ENCODE measurements at regions not wholly inside any gene's neighbourhood (a gene's known extent, or its start where the extent isn't known, plus 50 kb on each side); places are given as distances from the start of the nearest gene placed in this dataset.

DNA sequence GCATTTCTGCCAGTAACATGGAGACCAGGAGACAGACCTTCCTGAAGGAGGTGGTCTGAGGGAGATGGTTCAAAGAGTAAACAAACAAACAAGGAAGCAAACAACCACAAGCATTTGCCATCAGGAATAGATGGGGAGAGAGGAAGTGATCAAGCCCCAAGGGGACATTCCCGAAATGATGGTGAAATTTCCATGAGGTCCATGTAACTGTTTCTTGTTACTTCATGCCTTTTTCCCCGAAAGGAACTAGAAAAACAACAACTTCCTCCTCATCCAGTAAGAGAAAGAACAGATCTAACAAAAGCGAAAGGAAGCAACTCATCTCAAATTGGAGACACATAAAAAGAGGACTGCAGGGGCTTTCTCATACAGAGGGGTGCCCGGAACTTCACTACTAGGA is 152.5 kb upstream of the ZNF32 start:
- Histone ChIP-seq H3K4me1 (peaks cover 0 to 19% (median 3%) of the 10 kb centered on the region in 12 donors), H3K4me3 (no peak overlapping the region), H3K36me3 (no peaks in the 10 kb centered on the region), H3K9me3 (no peaks in the 10 kb centered on the region), H3K27me3 (no peaks in the 10 kb centered on the region), H3K27ac (peak overlapping the region in 3 of 12 donors; percentile 2 to 72 (median 49))
- intact Hi-C loops (cut with DNase I), result no loop called here
- ATAC-seq, result peak in 1 of 4 donors; percentile 16
- 61 to 74% (median 66%) methylated on average over 4 of the region's 4 CpGs for WGBS, 4 donors
- DNase-seq, result no peak
- TF ChIP-seq POLR2A (IDR thresholded peaks at IDR 0.05) (no peak), CTCF (IDR thresholded peaks at IDR 0.05) (no peak)

GRCh38 chr10:43796781-43797180 is 148.1 kb upstream of the ZNF32 start:
- DNase-seq, result no peak
- no peak overlapping the region for H3K27ac ChIP-seq
- no peak overlapping the region for H3K4me3 ChIP-seq
- no peak for ATAC-seq
- TF ChIP-seq CTCF (IDR thresholded peaks at IDR 0.05) (no peak), POLR2A (IDR thresholded peaks at IDR 0.05) (no peak)
- H3K36me3 ChIP-seq, result no peaks in the 10 kb centered on the region
- peaks cover 0 to 6% (median 0%) of the 10 kb centered on the region in 12 donors for H3K4me1 ChIP-seq
- H3K27me3 ChIP-seq, result no peaks in the 10 kb centered on the region
- intact Hi-C loops (cut with DNase I), result loop anchor here in 2 of 10 donors (10.0 kb wide), 2 partner anchors 588 to 1058 kb away; partner anchors contain the start of gene CXCL12 (in 1 of the 2)
- H3K9me3 ChIP-seq, result no peaks in the 10 kb centered on the region

GRCh38 chr10:43795639-43796038 is 147.0 kb upstream of the ZNF32 start:
- TF ChIP-seq POLR2A (IDR thresholded peaks at IDR 0.05) (no peak), CTCF (IDR thresholded peaks at IDR 0.05) (no peak)
- H3K36me3 ChIP-seq, result no peaks in the 10 kb centered on the region
- H3K4me3 ChIP-seq, result no peak overlapping the region
- DNase-seq, result no peak
- H3K27me3 ChIP-seq, result no peaks in the 10 kb centered on the region
- H3K27ac ChIP-seq, result no peak overlapping the region
- no peaks in the 10 kb centered on the region for H3K9me3 ChIP-seq
- peaks cover 0 to 12% (median 0%) of the 10 kb centered on the region in 12 donors for H3K4me1 ChIP-seq
- intact Hi-C loops (cut with DNase I), result loop anchor here in 2 of 10 donors (10.0 kb wide), 2 partner anchors 589 to 1059 kb away; partner anchors contain the start of gene CXCL12 (in 1 of the 2)
- WGBS, 4 donors, result 92 to 99% (median 96%) methylated on average over 4 of the region's 4 CpGs
- ATAC-seq, result no peak

GRCh38 chr10:43795093-43795492 is 146.4 kb upstream of the ZNF32 start:
- no peaks in the 10 kb centered on the region for H3K27me3 ChIP-seq
- ATAC-seq, result no peak
- no peaks in the 10 kb centered on the region for H3K9me3 ChIP-seq
- H3K36me3 ChIP-seq, result no peaks in the 10 kb centered on the region
- DNase-seq, result no peak
- TF ChIP-seq POLR2A (IDR thresholded peaks at IDR 0.05) (no peak), CTCF (IDR thresholded peaks at IDR 0.05) (no peak)
- H3K4me3 ChIP-seq, result no peak overlapping the region
- H3K4me1 ChIP-seq, result peaks cover 0 to 12% (median 0%) of the 10 kb centered on the region in 12 donors
- intact Hi-C loops (cut with DNase I), result loop anchor here in 2 of 10 donors (10.0 kb wide), 2 partner anchors 590 to 1060 kb away; partner anchors contain the start of gene CXCL12 (in 1 of the 2)
- H3K27ac ChIP-seq, result peak overlapping the region in 1 of 12 donors; percentile 54
